ENCODE measurements at regions not wholly inside any gene's neighbourhood (a gene's known extent, or its start where the extent isn't known, plus 50 kb on each side); places are given as distances from the start of the nearest gene placed in this dataset.

DNA sequence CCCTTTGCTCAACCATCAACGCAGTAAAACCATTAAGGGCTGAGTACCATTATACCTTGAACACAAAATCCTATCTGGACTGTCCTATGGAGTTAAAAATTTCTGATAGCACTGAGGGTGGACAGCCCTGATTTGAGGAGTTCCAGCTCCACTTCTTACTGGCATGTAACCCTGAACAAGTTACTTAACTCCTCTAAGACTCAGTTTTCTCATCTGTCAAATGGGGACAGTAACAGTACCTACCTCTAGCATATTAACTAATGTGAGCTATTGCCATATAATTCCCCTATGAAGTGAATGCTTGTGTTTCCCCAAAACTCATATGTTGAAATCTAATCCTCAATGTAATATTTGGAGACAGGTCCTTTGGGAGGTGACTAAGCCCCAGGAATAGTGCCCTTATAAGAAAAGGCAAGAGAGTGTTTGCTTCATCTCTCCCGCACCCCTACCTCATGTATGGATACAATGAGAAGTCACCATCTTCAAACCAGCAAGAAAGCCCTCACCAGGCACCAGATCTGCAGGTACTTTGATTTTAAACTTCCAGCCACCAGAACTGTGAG is 61.9 kb upstream of the DOCK9 start:
- TF ChIP-seq POLR2A (IDR thresholded peaks at IDR 0.05) (no peak), EP300 (IDR thresholded peaks at IDR 0.05) (no peak)
- TF ChIP-seq, protein P1, sequence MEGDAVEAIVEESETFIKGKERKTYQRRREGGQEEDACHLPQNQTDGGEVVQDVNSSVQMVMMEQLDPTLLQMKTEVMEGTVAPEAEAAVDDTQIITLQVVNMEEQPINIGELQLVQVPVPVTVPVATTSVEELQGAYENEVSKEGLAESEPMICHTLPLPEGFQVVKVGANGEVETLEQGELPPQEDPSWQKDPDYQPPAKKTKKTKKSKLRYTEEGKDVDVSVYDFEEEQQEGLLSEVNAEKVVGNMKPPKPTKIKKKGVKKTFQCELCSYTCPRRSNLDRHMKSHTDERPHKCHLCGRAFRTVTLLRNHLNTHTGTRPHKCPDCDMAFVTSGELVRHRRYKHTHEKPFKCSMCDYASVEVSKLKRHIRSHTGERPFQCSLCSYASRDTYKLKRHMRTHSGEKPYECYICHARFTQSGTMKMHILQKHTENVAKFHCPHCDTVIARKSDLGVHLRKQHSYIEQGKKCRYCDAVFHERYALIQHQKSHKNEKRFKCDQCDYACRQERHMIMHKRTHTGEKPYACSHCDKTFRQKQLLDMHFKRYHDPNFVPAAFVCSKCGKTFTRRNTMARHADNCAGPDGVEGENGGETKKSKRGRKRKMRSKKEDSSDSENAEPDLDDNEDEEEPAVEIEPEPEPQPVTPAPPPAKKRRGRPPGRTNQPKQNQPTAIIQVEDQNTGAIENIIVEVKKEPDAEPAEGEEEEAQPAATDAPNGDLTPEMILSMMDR (IDR thresholded peaks at IDR 0.05): no peak
